ENCODE measurements at regions not wholly inside any gene's neighbourhood (a gene's known extent, or its start where the extent isn't known, plus 50 kb on each side); places are given as distances from the start of the nearest gene placed in this dataset.

GRCh38 chr22:27173530-27173929 is 516.1 kb downstream of the MIAT start:
- ATAC-seq, result no peak
- no peak for TF ChIP-seq ZFP3 (CRISPR knock-in tag; IDR thresholded peaks at IDR 0.05)
- TF ChIP-seq TCF4 (CRISPR knock-in tag; IDR thresholded peaks at IDR 0.05; ENCODE audit: borderline replicate concordance), result no peak
- TF ChIP-seq ZC3H10 (CRISPR knock-in tag; IDR thresholded peaks at IDR 0.05), result no peak
- TF ChIP-seq GLIS3 (CRISPR knock-in tag; IDR thresholded peaks at IDR 0.05), result no peak
- no peak for TF ChIP-seq CSRNP3 (CRISPR knock-in tag; IDR thresholded peaks at IDR 0.05)

- TF ChIP-seq ZFP30 (CRISPR knock-in tag; IDR thresholded peaks at IDR 0.05), result no peak
- no peak for TF ChIP-seq GLIS3 (CRISPR knock-in tag; IDR thresholded peaks at IDR 0.05)
- no peak for TF ChIP-seq PPARA (CRISPR knock-in tag; IDR thresholded peaks at IDR 0.05; ENCODE audit: borderline replicate concordance)
- TF ChIP-seq ZNF70 (CRISPR knock-in tag; IDR thresholded peaks at IDR 0.05), result no peak
- TF ChIP-seq ARNTL (CRISPR knock-in tag; IDR thresholded peaks at IDR 0.05; ENCODE audit: borderline replicate concordance, low read depth), result no peak
- TF ChIP-seq ESRRG (CRISPR knock-in tag; IDR thresholded peaks at IDR 0.05), result no peak
- TF ChIP-seq ZFP3 (CRISPR knock-in tag; IDR thresholded peaks at IDR 0.05), result no peak
- TF ChIP-seq BACH2 (CRISPR knock-in tag; IDR thresholded peaks at IDR 0.05; ENCODE audit: borderline replicate concordance), result no peak
- no peak for TF ChIP-seq CSRNP3 (CRISPR knock-in tag; IDR thresholded peaks at IDR 0.05)
- TF ChIP-seq, protein P1, sequence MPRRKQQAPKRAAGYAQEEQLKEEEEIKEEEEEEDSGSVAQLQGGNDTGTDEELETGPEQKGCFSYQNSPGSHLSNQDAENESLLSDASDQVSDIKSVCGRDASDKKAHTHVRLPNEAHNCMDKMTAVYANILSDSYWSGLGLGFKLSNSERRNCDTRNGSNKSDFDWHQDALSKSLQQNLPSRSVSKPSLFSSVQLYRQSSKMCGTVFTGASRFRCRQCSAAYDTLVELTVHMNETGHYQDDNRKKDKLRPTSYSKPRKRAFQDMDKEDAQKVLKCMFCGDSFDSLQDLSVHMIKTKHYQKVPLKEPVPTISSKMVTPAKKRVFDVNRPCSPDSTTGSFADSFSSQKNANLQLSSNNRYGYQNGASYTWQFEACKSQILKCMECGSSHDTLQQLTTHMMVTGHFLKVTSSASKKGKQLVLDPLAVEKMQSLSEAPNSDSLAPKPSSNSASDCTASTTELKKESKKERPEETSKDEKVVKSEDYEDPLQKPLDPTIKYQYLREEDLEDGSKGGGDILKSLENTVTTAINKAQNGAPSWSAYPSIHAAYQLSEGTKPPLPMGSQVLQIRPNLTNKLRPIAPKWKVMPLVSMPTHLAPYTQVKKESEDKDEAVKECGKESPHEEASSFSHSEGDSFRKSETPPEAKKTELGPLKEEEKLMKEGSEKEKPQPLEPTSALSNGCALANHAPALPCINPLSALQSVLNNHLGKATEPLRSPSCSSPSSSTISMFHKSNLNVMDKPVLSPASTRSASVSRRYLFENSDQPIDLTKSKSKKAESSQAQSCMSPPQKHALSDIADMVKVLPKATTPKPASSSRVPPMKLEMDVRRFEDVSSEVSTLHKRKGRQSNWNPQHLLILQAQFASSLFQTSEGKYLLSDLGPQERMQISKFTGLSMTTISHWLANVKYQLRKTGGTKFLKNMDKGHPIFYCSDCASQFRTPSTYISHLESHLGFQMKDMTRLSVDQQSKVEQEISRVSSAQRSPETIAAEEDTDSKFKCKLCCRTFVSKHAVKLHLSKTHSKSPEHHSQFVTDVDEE (CRISPR knock-in tag; IDR thresholded peaks at IDR 0.05), result no peak
- TF ChIP-seq SNAI2 (CRISPR knock-in tag; IDR thresholded peaks at IDR 0.05), result no peak
- no peak for TF ChIP-seq OSR1 (CRISPR knock-in tag; IDR thresholded peaks at IDR 0.05)
- no peak for ATAC-seq
Observed at GRCh38 chr22:27175021-27175838, 517.8 kb downstream of the MIAT start.

DNA sequence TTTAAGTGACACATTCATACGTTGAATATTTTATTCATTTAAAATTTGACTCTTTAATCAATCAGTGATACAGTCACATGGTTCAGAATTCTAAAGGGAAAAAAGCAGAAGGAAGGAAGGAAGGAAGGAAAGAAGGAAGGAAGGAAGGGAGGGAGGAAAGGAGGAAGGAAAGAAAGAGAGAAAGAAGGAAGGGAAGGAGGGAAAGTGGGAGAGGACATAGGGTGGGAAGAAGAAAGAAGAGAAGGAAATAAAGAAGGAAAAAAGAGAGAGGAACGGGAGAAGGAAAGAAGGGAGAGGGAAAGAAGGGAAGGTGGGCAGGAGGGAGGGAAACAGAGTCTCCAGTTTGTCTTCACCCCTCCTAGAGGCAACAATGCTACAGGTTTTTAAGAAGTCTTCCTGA is 518.6 kb downstream of the MIAT start:
- no peak for ATAC-seq

More for the DNA sequence above, 518.6 kb downstream of the MIAT start:
- TF ChIP-seq PPARA (CRISPR knock-in tag; IDR thresholded peaks at IDR 0.05; ENCODE audit: borderline replicate concordance) (no peak), ISL1 (CRISPR knock-in tag; IDR thresholded peaks at IDR 0.05) (no peak), ZFP30 (CRISPR knock-in tag; IDR thresholded peaks at IDR 0.05) (no peak), ZNF565 (CRISPR knock-in tag; conservative IDR thresholded peaks at IDR 0.05; ENCODE audit: low read depth) (no peak), ARNTL (CRISPR knock-in tag; IDR thresholded peaks at IDR 0.05; ENCODE audit: borderline replicate concordance, low read depth) (no peak), ZFP3 (CRISPR knock-in tag; IDR thresholded peaks at IDR 0.05) (no peak), ZC3H10 (CRISPR knock-in tag; IDR thresholded peaks at IDR 0.05) (no peak), POU6F1 (CRISPR knock-in tag; IDR thresholded peaks at IDR 0.05; ENCODE audit: borderline replicate concordance, low read depth) (no peak), SNAI2 (CRISPR knock-in tag; IDR thresholded peaks at IDR 0.05) (no peak), ZNF8 (CRISPR knock-in tag; IDR thresholded peaks at IDR 0.05) (no peak), TOX (CRISPR knock-in tag; IDR thresholded peaks at IDR 0.05; ENCODE audit: borderline replicate concordance) (no peak), OSR1 (CRISPR knock-in tag; IDR thresholded peaks at IDR 0.05) (no peak), CSRNP3 (CRISPR knock-in tag; IDR thresholded peaks at IDR 0.05) (no peak), RARB (CRISPR knock-in tag; IDR thresholded peaks at IDR 0.05) (no peak), BACH2 (CRISPR knock-in tag; IDR thresholded peaks at IDR 0.05; ENCODE audit: borderline replicate concordance) (no peak), TCF4 (CRISPR knock-in tag; IDR thresholded peaks at IDR 0.05; ENCODE audit: borderline replicate concordance) (no peak)
- TF ChIP-seq, protein P2, sequence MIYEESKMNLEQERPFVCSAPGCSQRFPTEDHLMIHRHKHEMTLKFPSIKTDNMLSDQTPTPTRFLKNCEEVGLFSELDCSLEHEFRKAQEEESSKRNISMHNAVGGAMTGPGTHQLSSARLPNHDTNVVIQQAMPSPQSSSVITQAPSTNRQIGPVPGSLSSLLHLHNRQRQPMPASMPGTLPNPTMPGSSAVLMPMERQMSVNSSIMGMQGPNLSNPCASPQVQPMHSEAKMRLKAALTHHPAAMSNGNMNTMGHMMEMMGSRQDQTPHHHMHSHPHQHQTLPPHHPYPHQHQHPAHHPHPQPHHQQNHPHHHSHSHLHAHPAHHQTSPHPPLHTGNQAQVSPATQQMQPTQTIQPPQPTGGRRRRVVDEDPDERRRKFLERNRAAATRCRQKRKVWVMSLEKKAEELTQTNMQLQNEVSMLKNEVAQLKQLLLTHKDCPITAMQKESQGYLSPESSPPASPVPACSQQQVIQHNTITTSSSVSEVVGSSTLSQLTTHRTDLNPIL (CRISPR knock-in tag; IDR thresholded peaks at IDR 0.05; ENCODE audit: low read depth), result no peak
